H9 (cell line): ENCODE measurements at regions not wholly inside any gene's neighbourhood (a gene's known extent, or its start where the extent isn't known, plus 50 kb on each side); places are given as distances from the start of the nearest gene placed in this dataset.

Experiments used
- DNase-seq: peaks from one replicate; pipeline ENCODE4 v3.0.0-alpha.2; 2017
- H2AFZ ChIP-seq: one replicate; pipeline ENCODE4 v1.6.1; 2013; ENCODE audit warnings: mild to moderate bottlenecking, low read length, control low read depth, moderate library complexity
- H2AK5ac ChIP-seq: 2 replicates; pipeline ENCODE4 v1.6.1; 2013; ENCODE audit warnings: low read length, control low read depth, mixed read lengths; ENCODE audit not compliant: insufficient read length
- H2BK120ac ChIP-seq: one replicate; pipeline ENCODE4 v1.6.1; 2013; ENCODE audit warnings: low read depth, mild to moderate bottlenecking, low read length, control low read depth, inconsistent platforms; ENCODE audit not compliant: poor library complexity, severe bottlenecking
- H2BK12ac ChIP-seq: 2 replicates; pipeline ENCODE4 v1.6.1; 2013; ENCODE audit warnings: low read length, control low read depth, mixed read lengths, low read depth; ENCODE audit not compliant: insufficient read length
- H2BK15ac ChIP-seq: 2 replicates; pipeline ENCODE4 v1.6.1; 2013; ENCODE audit warnings: low read depth, low read length, control low read depth
- H2BK20ac ChIP-seq: one replicate; pipeline ENCODE4 v1.6.1; 2013; ENCODE audit warnings: low read depth, mild to moderate bottlenecking, low read length, control low read depth, inconsistent platforms; ENCODE audit not compliant: poor library complexity, severe bottlenecking
- H2BK5ac ChIP-seq: 2 replicates; pipeline ENCODE4 v1.6.1; 2013; ENCODE audit warnings: low read length, control low read depth, mixed read lengths; ENCODE audit not compliant: insufficient read length
- H3K14ac ChIP-seq: 2 replicates; pipeline ENCODE4 v1.6.1; 2013; ENCODE audit warnings: low read length, control low read depth; ENCODE audit not compliant: insufficient read depth
- H3K18ac ChIP-seq: 2 replicates; pipeline ENCODE4 v1.6.1; 2013; ENCODE audit warnings: low read depth, mild to moderate bottlenecking, mixed read lengths, low read length, control low read depth; ENCODE audit not compliant: insufficient read length
- H3K23ac ChIP-seq: 2 replicates; pipeline ENCODE4 v1.6.1; 2013; ENCODE audit warnings: low read length, control low read depth, mixed read lengths, low read depth; ENCODE audit not compliant: insufficient read length
- H3K23me2 ChIP-seq: 2 replicates; pipeline ENCODE4 v1.6.1; 2013; ENCODE audit warnings: low read depth, mild to moderate bottlenecking, mixed read lengths, low read length, control low read depth; ENCODE audit not compliant: insufficient read length, poor library complexity, severe bottlenecking
- H3K27ac ChIP-seq: 2 replicates; pipeline ENCODE4 v1.5.1; 2013; ENCODE audit warnings: low read length, control low read depth, mixed read lengths, low read depth; ENCODE audit not compliant: insufficient read length
- H3K27me3 ChIP-seq: 2 replicates; pipeline ENCODE4 v1.6.1; 2013; ENCODE audit warnings: low read length, control low read depth, inconsistent platforms; ENCODE audit not compliant: insufficient read depth
- H3K4ac ChIP-seq: 2 replicates; pipeline ENCODE4 v1.6.1; 2013; ENCODE audit warnings: low read depth, mild to moderate bottlenecking, control low read depth, inconsistent platforms, low read length, moderate library complexity
- H3K4me1 ChIP-seq: 2 replicates; pipeline ENCODE4 v1.6.1; 2013; ENCODE audit warnings: low read length, control low read depth, inconsistent platforms; ENCODE audit not compliant: insufficient read depth
- H3K4me2 ChIP-seq: 2 replicates; pipeline ENCODE4 v1.6.1; 2013; ENCODE audit warnings: low read length, control low read depth, mixed read lengths; ENCODE audit not compliant: insufficient read length, insufficient read depth
- H3K56ac ChIP-seq: 2 replicates; pipeline ENCODE4 v1.6.1; 2013; ENCODE audit warnings: low read depth, mild to moderate bottlenecking, mixed read lengths, low read length, control low read depth; ENCODE audit not compliant: insufficient read length
- H3K79me1 ChIP-seq: 2 replicates; pipeline ENCODE4 v1.6.1; 2013; ENCODE audit warnings: low read depth, mild to moderate bottlenecking, moderate library complexity, low read length, control low read depth, inconsistent platforms; ENCODE audit not compliant: insufficient read depth, poor library complexity, severe bottlenecking
- H3K79me2 ChIP-seq: 2 replicates; pipeline ENCODE4 v1.6.1; 2013; ENCODE audit warnings: low read length, control low read depth, inconsistent platforms; ENCODE audit not compliant: insufficient read depth
- H3K9ac ChIP-seq: 2 replicates; pipeline ENCODE4 v1.6.1; 2013; ENCODE audit warnings: low read length, control low read depth, mixed read lengths; ENCODE audit not compliant: insufficient read length; ENCODE audit errors: extremely low read depth
- H3K9me3 ChIP-seq: one replicate; pipeline ENCODE4 v1.6.1; 2013; ENCODE audit warnings: low read depth, low read length, inconsistent platforms; ENCODE audit not compliant: control insufficient read depth
- H3T11ph ChIP-seq: one replicate; pipeline ENCODE4 v1.6.1; 2013; ENCODE audit warnings: mild to moderate bottlenecking, low read length, control low read depth, inconsistent platforms
- H4K20me1 ChIP-seq: one replicate; pipeline ENCODE4 v1.6.1; 2013; ENCODE audit not compliant: control insufficient read depth, insufficient read length, insufficient read depth
- H4K5ac ChIP-seq: 2 replicates; pipeline ENCODE4 v1.6.1; 2013; ENCODE audit warnings: low read depth, mild to moderate bottlenecking, mixed read lengths, low read length, control low read depth; ENCODE audit not compliant: insufficient read length
- H4K8ac ChIP-seq: replicated peaks from 2 replicates; pipeline ENCODE4 v1.6.1; 2013; ENCODE audit warnings: low read length, control low read depth, mixed read lengths, low read depth; ENCODE audit not compliant: insufficient read length
- H4K91ac ChIP-seq: 2 replicates; pipeline ENCODE4 v1.6.1; 2013; ENCODE audit warnings: low read depth, mild to moderate bottlenecking, moderate library complexity, mixed read lengths, low read length, control low read depth; ENCODE audit not compliant: insufficient read length
- H3K27ac Mint-ChIP-seq, 3 experiments: 2 replicates in 2 of 3; 3 replicates in 1 of 3; pipeline ENCODE4 v1.8.0; 2020 to 2021; ENCODE audit warnings: mixed read lengths in 3 of 3, mild to moderate bottlenecking in 1 of 3, moderate library complexity in 1 of 3
- H3K27me3 Mint-ChIP-seq: 2 replicates; pipeline ENCODE4 v1.8.0; 2021; ENCODE audit warnings: low read depth, mild to moderate bottlenecking, moderate library complexity, mixed read lengths
- H3K36me3 Mint-ChIP-seq, 3 experiments: 2 replicates in 2 of 3; 3 replicates in 1 of 3; pipeline ENCODE4 v1.8.0; 2020 to 2021; ENCODE audit warnings: low read depth in 3 of 3, mixed read lengths in 3 of 3; ENCODE audit not compliant: insufficient read depth in 1 of 3
- H3K4me1 Mint-ChIP-seq, 2 experiments: 2 replicates each; pipeline ENCODE4 v1.8.0; 2020; ENCODE audit warnings: mixed read lengths in 2 of 2
- H3K4me3 Mint-ChIP-seq, 2 experiments: 2 replicates in 1 of 2; 3 replicates in 1 of 2; pipeline ENCODE4 v1.8.0; 2020 to 2021; ENCODE audit warnings: mild to moderate bottlenecking in 2 of 2, mixed read lengths in 2 of 2, moderate library complexity in 1 of 2
- H3K9me3 Mint-ChIP-seq, 2 experiments: 2 replicates in 1 of 2; 3 replicates in 1 of 2; pipeline ENCODE4 v1.8.0; 2020; ENCODE audit warnings: mild to moderate bottlenecking in 2 of 2, mixed read lengths in 2 of 2, moderate library complexity in 1 of 2
- CTCF ChIP-seq: fragments of 200-600 bp; sonication (generic); conservative IDR thresholded peaks from 3 replicates; pipeline ENCODE4 v1.8.0; 2021; ENCODE audit warnings: antibody characterized with exemption, mild to moderate bottlenecking
- WGBS: extraction: QIAGEN DNeasy Blood & Tissue Kit; methylation state at CpG from one replicate; pipeline ENCODE4 v1.1.7; 2013; ENCODE audit warnings: missing lambda C conversion rate, low lambda C conversion rate, mixed read lengths; ENCODE audit not compliant: insufficient read length; ENCODE audit errors: extremely low coverage; 5-methylcytosine and 5-hydroxymethylcytosine counted together

GRCh38 chr19:30158893-30159245 lies 213.3 kb upstream of the ZNF536 start:
- Histone ChIP-seq H3K23me2 (no peaks in the 10 kb centered on the region), H3K79me2 (no peaks in the 10 kb centered on the region), H3K56ac (no peak overlapping the region), H4K91ac (no peak overlapping the region), H4K20me1 (no peaks in the 10 kb centered on the region), H2AK5ac (no peak overlapping the region), H3K9ac (no peak overlapping the region), H3K27me3 (no peaks in the 10 kb centered on the region), H4K8ac (no peak overlapping the region), H2BK20ac (no peak overlapping the region), H3K14ac (no peak overlapping the region), H3K18ac (no peak overlapping the region), H3K4me2 (no peak overlapping the region), H3T11ph (no peak overlapping the region), H2BK15ac (no peak overlapping the region), H3K4me1 (no peaks in the 10 kb centered on the region), H3K9me3 (no peaks in the 10 kb centered on the region), H4K5ac (no peak overlapping the region), H3K79me1 (no peaks in the 10 kb centered on the region), H3K27ac (no peak overlapping the region), H2BK120ac (no peak overlapping the region), H3K4ac (no peak overlapping the region), H3K23ac (no peak overlapping the region), H2BK5ac (no peak overlapping the region), H2AFZ (no peak overlapping the region), H2BK12ac (no peak overlapping the region)
- Mint-ChIP-seq H3K4me1 (peaks cover 3 to 4% of the 10 kb centered on the region in 2 experiments; a peak in 1 of 4 replicates), H3K36me3 (no peaks in the 10 kb centered on the region), H3K9me3 (peaks cover 2 to 3% of the 10 kb centered on the region in 2 experiments; a peak in 2 of 5 replicates), H3K27me3 (peaks cover 5% of the 10 kb centered on the region), H3K27ac (no peak overlapping the region), H3K4me3 (no peak overlapping the region)
- TF ChIP-seq CTCF, result no peak
- WGBS, result no CpG with 5 or more reads among the region's 2 CpGs
- DNase-seq, result no peak
